ENCODE measurements at regions not wholly inside any gene's neighbourhood (a gene's known extent, or its start where the extent isn't known, plus 50 kb on each side); places are given as distances from the start of the nearest gene placed in this dataset.
"Not testable (repeated sequence)": the region's sequence is repeated elsewhere in the genome, so short reads cannot be mapped to it uniquely, and the experiment has no call there.

DNA sequence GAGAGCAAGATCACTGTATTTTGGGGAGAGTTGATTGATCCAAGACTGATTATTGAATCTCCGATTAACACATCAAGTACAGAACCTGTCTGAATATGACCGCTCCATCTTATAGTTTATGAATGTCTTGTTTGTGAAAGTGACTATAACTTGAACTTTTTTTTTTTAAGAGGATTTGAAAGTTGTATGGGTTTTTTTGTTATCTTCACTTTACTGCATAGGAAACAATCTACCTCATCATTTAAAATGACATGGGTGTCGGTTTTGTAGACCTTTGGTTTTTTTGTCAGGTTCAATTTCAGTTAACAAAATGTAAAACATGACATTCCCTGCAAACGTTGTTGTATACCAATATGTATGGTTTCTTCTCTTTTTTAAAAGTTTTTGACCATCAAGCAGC is 103.0 kb upstream of the NUDT6 start:
- H3K27ac ChIP-seq: no peak overlapping the region
- no peak overlapping the region for H3K4me2 ChIP-seq

GRCh38 chr4:123026015-123026414 is 103.6 kb upstream of the NUDT6 start:
- not testable (repeated sequence) for H3K9ac ChIP-seq; H3K4me1 ChIP-seq (ENCODE audit: low read depth, poor library complexity, severe bottlenecking); H3K4me2 ChIP-seq; H4K20me1 ChIP-seq (ENCODE audit: insufficient read depth); H3K4me3 ChIP-seq (IDR thresholded peaks at IDR 0.05; ENCODE audit: insufficient read depth, low read depth, low read length); H3K36me3 ChIP-seq (ENCODE audit: insufficient read depth); H3K79me2 ChIP-seq (ENCODE audit: insufficient read depth, low read depth); H3K27me3 ChIP-seq (ENCODE audit: insufficient read depth, low read depth); H3K27ac ChIP-seq; H2AFZ ChIP-seq (ENCODE audit: low read depth)

More for the DNA sequence above, 103.0 kb upstream of the NUDT6 start:
- Histone ChIP-seq H3K79me2 (ENCODE audit: insufficient read depth, low read depth) (no peaks in the 10 kb centered on the region), H3K9ac (no peak overlapping the region), H3K4me1 (ENCODE audit: low read depth, poor library complexity, severe bottlenecking) (no peaks in the 10 kb centered on the region), H3K36me3 (ENCODE audit: insufficient read depth) (peaks cover 3% of the 10 kb centered on the region; the same call in 1 of the 2 replicates), H4K20me1 (ENCODE audit: insufficient read depth) (no peaks in the 10 kb centered on the region), H3K27me3 (ENCODE audit: insufficient read depth, low read depth) (no peaks in the 10 kb centered on the region), H2AFZ (ENCODE audit: low read depth) (no peak overlapping the region), H3K4me3 (IDR thresholded peaks at IDR 0.05; ENCODE audit: insufficient read depth, low read depth, low read length) (no peak overlapping the region)
- TF ChIP-seq CTCF (conservative IDR thresholded peaks at IDR 0.05; ENCODE audit: low read depth, low read length): no peak

DNA sequence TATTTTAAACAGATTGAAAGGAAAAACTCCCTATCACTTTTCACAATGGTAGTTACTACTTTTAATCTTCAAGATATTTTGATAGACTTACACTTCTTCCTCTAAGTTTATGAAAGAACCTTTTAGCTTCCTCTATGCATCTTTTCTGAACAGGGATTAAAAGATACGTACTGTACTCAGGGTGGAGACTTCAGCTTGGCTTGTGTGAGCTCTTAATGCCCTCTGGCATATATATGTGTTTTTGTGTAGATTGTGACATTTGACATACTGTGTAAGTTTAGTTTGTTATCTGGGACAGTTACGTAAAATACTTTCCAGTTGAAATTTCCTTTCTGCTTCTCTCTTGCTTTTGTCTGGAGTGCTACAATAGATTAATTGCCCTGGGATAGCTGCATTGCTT is 109.3 kb upstream of the NUDT6 start:
- no peaks in the 10 kb centered on the region for H4K20me1 ChIP-seq (ENCODE audit: insufficient read depth)
- H2AFZ ChIP-seq (ENCODE audit: low read depth): no peak overlapping the region
- no peak overlapping the region for H3K9ac ChIP-seq
- TF ChIP-seq CTCF (conservative IDR thresholded peaks at IDR 0.05; ENCODE audit: low read depth, low read length): no peak
- no peaks in the 10 kb centered on the region for H3K79me2 ChIP-seq (ENCODE audit: insufficient read depth, low read depth)
- H3K4me1 ChIP-seq (ENCODE audit: low read depth, poor library complexity, severe bottlenecking): peaks cover 13% of the 10 kb centered on the region
- H3K36me3 ChIP-seq (ENCODE audit: insufficient read depth): peaks cover 3% of the 10 kb centered on the region; the same call in 1 of the 2 replicates
- no peak overlapping the region for H3K27ac ChIP-seq
- no peak overlapping the region for H3K4me3 ChIP-seq (IDR thresholded peaks at IDR 0.05; ENCODE audit: insufficient read depth, low read depth, low read length)
- no peaks in the 10 kb centered on the region for H3K27me3 ChIP-seq (ENCODE audit: insufficient read depth, low read depth)
- no peak overlapping the region for H3K4me2 ChIP-seq

- Histone ChIP-seq H3K27ac (no peak overlapping the region), H3K4me3 (IDR thresholded peaks at IDR 0.05; ENCODE audit: insufficient read depth, low read depth, low read length) (no peak overlapping the region), H3K27me3 (ENCODE audit: insufficient read depth, low read depth) (no peaks in the 10 kb centered on the region), H3K4me2 (no peak overlapping the region), H3K36me3 (ENCODE audit: insufficient read depth) (no peaks in the 10 kb centered on the region; the same call in 1 of the 2 replicates), H4K20me1 (ENCODE audit: insufficient read depth) (no peaks in the 10 kb centered on the region), H3K4me1 (ENCODE audit: low read depth, poor library complexity, severe bottlenecking) (peaks cover 28% of the 10 kb centered on the region), H3K9ac (no peak overlapping the region), H3K79me2 (ENCODE audit: insufficient read depth, low read depth) (no peaks in the 10 kb centered on the region), H2AFZ (ENCODE audit: low read depth) (no peak overlapping the region)
- TF ChIP-seq CTCF (conservative IDR thresholded peaks at IDR 0.05; ENCODE audit: low read depth, low read length): no peak
These were observed 111.6 kb upstream of the NUDT6 start for GRCh38 chr4:123034023-123034422.

DNA sequence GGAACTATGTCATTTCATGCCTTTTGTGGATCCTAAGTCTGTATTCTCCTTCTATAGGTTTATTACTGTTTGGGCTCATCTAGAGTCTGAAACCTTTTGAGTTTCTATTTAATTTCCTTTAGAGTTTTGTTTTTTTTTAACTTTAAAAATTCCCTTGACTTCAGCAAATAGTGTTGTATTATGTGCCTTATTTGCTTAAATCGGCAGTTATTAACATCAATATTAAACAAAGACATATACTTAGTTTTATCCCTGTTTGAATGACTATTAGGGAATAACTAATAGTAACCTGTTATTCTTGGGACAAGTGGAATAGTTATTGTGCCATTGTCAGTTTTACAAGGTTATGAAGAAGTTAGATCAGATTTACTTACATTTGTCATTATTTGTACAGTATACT is 112.8 kb upstream of the NUDT6 start:
- H2AFZ ChIP-seq (ENCODE audit: low read depth): no peak overlapping the region
- no peaks in the 10 kb centered on the region for H3K79me2 ChIP-seq (ENCODE audit: insufficient read depth, low read depth)
- peaks cover 28% of the 10 kb centered on the region for H3K4me1 ChIP-seq (ENCODE audit: low read depth, poor library complexity, severe bottlenecking)
- no peaks in the 10 kb centered on the region for H3K36me3 ChIP-seq (ENCODE audit: insufficient read depth)
- no peaks in the 10 kb centered on the region for H3K27me3 ChIP-seq (ENCODE audit: insufficient read depth, low read depth)
- no peak overlapping the region for H3K9ac ChIP-seq
- H3K4me3 ChIP-seq (IDR thresholded peaks at IDR 0.05; ENCODE audit: insufficient read depth, low read depth, low read length): no peak overlapping the region
- no peak overlapping the region for H3K27ac ChIP-seq
- H3K4me2 ChIP-seq: no peak overlapping the region
- no peaks in the 10 kb centered on the region for H4K20me1 ChIP-seq (ENCODE audit: insufficient read depth)
- no peak for TF ChIP-seq CTCF (conservative IDR thresholded peaks at IDR 0.05; ENCODE audit: low read depth, low read length)

All from KMS-11 (cell line).